HG03159 (cell line): ENCODE measurements at regions not wholly inside any gene's neighbourhood (a gene's known extent, or its start where the extent isn't known, plus 50 kb on each side); places are given as distances from the start of the nearest gene placed in this dataset.
A peak's percentile ranks its signal among the peaks of the same experiment; 100 is the strongest.
"Not testable (repeated sequence)": the region's sequence is repeated elsewhere in the genome, so short reads cannot be mapped to it uniquely, and the experiment has no call there.

Source experiments
- ATAC-seq: cut with Tn5 transposase; IDR thresholded peaks from one replicate; pipeline ENCODE4 v1.9.1; 2021; ENCODE audit warnings: mild to moderate bottlenecking, moderate library complexity; ENCODE audit not compliant: unreplicated experiment

DNA sequence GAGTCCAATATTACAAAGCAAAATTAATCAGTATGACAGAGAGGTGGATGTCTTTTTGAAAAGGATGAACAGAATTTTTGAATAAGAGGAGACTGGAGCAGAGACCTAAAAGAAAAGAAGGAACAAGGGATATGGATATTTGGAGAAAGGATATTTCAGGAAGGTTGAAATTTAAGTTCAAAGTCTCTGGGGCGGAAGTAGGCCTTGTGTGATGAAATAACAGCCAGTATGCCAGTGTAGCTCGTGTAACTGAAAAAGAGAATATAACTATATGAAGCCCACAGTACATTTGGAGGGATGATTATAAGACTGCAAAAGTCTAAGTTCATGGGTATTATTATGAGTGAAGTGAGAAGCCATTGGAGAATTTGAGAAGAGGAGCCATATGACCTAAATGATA is 766.7 kb downstream of the GBE1 start:
- ATAC-seq: no peak

DNA sequence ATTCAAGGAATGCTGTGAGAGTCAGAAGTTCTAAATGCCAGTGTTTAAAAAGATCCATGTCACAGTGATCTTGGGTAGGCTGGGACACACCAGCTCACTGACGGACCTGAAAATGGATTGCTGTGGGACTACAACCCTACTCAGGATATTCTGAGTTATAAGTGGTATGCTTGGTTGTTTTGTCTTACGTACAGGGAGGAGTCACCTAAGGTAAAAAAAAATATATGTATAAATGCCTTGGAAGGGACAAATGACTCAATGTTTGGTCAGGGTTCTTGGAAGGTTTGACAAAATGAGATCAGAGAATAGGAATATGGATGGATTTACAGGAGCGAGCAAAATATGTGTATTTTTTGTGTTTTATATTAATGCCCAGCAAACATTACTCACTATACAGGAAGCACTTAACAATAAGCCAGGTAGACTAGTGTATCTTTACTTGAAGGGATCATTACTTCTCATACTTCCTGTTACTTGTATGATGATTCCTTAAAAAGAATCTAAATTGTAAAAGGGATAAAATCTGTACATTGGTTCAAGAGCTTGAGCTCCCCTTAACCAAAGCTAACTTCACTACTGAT is 767.3 kb downstream of the GBE1 start:
- ATAC-seq: no peak

DNA sequence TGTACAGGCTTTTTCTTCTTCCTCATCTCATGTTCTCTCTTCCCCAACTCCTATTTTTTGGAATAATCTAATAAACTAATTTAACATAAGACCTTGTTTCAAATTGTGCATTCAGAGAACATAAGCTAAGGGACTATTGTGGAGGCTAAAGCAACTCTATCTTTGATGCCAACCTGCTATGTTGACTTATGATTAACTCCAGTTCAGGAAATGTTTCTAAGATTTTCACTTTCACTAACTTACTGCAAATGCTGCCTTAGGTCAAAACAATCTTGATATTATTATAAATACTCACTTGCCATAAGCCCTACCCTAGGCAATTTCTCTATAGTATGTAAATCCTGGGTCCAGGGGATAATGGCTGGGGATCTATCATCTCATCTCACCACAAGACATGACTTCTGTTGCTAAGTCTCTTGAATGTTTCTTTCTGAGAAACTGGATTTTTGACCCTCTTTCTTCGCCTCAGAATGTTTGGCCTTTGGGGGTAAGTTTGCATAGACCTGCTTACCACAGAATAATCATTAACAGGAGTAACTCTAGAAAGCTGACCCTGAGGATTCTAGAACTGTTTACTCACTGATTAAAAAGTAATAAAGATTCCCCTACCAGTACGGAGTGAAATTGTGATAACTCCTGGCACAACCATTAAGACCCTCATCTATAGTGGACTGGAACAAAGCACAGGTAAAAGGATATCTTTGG is 768.1 kb downstream of the GBE1 start:
- ATAC-seq: peak; percentile 59

DNA sequence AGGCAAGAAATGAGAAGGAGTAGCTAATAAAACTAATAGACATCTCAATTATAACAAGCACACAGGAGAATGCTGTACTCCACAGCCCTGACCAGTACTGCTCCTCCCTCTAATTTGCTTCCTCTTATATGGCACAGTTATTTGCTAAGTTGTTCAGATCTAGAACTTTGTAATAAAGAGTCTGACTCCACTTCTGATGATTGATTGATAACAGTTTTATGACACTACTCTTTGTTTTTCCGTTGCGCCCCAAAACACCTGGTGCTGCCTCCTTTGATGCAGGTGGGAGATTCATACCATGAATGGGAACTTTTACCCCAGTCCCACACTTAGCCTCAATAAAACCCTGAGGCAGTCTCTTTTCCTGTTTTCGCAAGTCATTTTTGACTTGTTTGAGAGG is 777.7 kb downstream of the GBE1 start:
- no peak for ATAC-seq

DNA sequence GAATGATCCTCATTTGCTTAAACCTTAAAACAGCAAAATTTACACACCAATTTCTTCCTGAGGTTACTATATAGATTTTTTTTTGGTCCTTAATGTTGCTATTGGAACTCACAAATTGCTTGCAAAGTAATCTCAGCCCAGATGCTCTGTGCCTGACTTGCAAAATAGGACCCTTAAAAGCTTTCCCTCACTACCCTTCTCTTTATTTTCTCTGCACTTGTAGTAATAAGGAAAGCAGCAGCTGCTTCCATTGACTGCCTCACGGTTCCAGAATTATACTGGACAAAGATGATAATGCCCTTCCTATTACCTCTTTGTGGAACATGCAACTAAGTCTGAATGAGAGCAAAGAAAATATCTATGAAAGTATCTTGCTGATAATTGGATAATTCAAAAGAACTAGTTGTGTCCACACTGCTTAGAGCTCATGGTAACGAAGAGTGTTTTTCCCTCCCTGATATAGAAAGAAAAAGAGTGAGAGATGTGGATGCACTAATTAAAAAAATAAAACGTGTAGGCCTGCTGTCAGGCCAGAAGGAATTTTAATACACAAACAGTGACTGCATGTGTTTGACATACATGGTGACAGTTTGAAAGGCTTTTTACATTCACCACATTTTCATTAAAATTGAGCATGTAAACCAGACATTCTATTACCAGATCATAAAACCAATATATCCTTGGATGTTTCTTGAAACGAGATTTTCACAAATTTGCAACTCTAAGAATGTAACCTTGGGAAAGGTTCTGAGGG is 783.1 kb downstream of the GBE1 start:
- no peak for ATAC-seq

DNA sequence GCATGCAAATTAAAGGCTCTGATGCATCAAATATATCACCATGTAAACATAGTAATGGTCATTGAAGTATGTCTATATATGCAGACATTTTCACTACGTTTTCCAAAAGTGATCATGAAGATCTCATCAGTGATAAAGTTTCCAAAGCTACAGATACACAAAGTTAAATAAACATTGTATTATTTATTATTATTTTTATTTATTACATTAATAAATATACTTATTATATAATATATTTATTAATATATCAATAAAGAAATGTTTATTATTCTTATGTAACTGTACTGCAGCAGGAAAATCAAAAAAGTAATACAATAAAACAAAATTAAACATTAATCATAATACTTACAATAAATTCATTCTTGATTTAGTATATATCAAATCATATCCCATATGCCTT is 791.2 kb downstream of the GBE1 start:
- no peak for ATAC-seq

DNA sequence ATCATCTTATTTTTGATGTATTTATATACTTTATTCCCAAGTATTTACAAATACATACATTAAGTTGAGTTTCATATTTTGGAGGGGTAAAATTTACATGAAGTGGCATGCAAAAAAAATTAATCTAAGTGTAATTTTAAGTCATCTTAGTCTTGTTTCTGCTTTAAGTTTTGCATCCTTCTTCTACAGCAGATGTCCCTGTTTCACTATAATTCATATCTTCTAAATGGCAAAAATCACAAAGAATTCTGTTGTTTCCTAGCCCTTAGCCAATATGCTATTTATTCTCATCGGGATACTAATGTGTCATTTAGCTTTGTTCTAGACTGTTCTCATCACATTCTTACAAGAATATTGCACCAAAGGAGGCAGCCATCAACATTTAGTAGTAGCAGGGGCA is 831.9 kb downstream of the GBE1 start:
- no peak for ATAC-seq

DNA sequence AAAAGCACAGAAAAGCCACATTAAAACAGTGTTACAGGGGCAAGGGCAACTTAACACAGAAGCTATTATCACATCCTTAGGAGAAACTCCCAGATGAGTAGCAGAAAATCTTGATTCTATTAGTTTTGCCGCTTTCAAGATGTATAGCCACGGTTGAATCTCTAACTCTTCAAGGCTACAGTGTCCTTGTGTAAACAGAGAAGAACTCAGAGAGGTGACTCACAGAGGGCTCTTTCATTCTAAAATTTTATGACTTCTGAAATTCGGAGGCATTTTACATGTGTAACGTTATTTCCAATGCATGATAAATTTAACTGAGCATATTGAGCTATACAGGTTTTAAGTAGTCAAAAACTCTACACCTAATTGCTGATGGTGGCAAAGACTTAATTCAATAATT is 846.6 kb downstream of the GBE1 start:
- ATAC-seq: no peak

DNA sequence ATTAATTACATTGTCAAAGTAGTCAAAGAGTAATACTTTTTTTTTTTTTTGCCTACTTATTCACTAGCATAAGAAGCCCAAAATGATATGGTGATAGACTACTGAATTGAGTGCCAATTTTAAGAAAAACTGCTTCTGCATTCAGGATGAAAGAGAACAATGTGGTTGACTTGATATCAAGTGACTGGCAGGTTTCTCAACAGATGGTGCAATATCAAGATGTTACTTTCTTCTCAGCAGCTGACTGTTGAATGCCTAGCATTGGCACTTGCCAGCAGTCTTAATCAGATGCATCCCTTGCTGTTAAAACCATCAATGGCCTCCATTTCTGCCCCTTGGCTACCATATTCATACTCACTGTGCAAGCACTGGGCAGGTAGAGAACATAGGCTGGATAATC is 863.2 kb downstream of the GBE1 start:
- no peak for ATAC-seq

DNA sequence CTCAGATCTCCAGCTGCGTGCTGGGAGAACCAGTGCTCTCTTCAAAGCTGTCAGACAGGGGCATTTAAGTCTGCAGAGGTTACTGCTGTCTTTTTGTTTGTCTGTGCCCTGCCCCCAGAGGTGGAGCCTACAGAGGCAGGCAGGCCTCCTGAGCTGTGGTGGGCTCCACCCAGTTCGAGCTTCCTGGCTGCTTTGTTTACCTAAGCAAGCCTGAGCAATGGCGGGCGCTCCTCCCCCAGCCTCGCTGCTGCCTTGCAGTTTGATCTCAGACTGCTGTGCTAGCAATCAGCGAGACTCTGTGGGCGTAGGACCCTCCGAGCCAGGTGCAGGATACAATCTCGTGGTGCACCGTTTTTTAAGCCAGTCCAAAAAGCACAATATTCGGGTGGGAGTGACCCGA is 864.4 kb downstream of the GBE1 start:
- ATAC-seq: not testable (repeated sequence)

DNA sequence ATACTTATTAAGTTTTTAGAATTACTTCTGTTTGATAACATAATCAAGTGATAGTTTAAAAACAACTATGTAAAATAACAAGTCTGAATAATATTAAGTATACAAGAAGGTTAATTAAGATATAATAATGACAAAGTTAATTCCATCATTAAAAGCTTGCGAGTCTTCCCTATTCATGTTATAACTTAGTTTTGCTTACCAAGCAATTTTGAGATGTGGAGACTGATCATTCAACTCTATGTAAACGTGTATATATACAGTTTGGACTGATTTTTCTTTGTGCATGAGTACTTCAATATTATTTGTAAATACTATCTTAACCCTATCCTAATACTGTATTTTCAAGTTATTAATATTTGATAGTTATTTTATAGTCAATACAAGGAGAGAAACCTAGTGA is 870.9 kb downstream of the GBE1 start:
- ATAC-seq: no peak

DNA sequence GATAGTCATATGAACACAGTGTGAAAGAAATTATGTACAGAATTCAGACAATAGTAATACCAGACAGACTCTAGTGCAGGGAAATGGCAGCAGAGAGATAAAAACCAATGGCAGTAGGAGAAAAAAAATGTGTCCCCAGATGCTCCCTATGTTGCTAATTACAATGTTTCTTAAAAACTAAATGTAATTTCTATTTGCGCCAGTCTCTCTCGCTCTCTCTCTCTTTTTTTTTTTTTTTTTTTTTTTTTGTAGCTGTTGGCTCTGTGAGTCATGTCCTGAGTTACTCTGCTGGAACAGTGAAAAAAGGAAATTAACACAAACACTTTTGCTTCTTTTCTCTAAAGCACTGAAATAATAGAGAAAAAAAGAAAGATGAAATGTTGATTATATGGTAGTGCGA is 871.9 kb downstream of the GBE1 start:
- no peak for ATAC-seq

DNA sequence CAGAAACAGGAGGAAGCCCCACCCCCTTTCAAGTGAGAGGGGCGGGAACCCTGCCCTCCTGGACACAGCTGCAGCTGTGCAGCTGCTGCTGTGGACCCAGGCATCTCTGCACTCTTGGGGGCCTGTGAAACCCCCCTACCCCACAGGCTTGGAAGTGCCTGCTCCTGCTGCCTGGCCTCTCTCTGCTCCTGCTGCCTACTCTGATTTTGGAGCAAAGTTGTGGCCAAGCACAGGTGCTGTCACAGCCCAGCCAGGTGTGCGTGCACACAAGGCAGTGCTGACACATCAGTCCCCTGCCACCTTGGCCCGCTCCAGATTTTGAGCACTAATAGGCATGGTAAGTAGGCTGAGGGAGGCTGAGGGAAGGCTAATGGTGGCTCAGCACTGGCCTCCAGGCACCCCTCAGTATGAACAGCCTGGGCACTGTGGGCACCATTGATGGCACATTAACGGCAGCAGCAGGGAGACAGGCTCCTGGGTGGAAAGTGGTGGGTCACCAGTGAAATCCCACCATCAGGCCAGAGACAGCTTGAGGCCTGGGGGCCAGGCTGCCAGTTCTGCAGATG is 890.9 kb downstream of the GBE1 start:
- ATAC-seq: no peak

DNA sequence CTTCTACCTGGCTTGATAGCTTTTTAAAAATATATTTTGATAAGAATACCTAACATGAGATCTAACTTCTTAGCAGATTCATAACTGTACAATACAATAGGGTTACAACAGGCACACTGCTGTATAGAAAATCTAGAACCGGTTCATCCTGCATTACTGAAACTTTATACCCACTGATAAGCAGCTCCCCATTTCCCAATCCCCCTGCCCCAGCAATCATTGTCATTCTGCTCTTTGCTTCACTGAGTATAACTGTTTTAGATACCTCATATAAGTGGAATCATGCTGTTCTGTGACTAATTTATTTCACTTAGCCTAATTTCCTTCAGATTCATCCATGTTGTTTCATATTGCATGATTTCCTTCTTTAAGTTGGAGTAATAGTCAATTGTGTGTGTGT is 906.0 kb downstream of the GBE1 start:
- ATAC-seq: no peak

DNA sequence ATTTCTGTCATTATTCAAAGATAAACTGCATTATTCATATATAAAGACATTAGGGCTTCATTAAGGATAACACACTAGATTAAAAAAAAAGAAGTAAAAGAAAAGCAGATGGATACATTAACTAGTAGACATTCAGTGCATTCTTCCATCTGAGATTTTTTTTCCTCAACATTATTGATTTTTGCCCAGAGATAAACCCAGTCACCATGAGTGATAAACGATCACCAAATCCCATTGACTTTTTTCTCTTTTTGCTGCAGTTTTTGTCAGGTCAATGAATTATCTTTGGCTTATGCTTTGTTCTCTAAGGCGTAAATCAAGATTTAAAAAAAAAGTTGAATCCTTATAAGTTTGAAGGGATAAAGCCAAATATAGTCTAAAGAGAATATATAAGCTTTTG is 925.0 kb downstream of the GBE1 start:
- no peak for ATAC-seq

DNA sequence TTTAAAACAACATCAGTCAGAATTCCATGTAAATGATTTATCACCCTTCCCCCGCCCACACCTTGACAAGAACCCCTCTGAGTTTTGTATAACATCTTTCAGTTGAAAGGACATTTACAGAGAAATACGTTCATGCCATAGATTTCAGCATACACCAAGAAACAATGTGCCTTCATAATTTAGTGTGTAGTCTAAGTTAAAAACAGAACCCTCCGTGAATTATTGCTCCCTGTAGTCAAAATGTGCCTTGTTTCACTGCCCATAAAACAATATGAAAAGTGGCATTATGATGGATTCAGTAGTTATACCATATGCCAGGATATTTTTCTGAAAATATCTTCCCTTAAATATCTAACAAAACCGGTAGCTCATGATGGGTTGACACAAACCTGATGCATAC is 953.9 kb downstream of the GBE1 start:
- no peak for ATAC-seq

DNA sequence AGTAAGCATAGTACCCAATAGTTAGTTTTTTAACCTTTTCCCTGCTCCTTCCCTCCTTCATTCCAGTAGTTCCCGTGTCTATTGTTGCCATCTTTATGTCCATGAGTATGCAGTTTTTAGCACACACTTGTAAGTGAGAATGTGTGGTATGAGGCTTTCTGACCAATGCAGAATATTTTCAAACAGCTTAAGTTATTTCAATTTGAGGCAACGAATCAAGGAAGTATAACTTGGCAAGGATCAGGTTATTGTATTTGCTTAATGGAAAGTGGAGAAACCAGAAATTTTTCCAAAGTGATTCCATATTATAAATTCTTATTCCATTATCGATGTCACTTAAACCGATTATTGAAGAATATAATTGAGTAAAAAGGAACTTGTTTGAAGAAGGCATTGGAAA is 954.8 kb downstream of the GBE1 start:
- ATAC-seq: no peak

DNA sequence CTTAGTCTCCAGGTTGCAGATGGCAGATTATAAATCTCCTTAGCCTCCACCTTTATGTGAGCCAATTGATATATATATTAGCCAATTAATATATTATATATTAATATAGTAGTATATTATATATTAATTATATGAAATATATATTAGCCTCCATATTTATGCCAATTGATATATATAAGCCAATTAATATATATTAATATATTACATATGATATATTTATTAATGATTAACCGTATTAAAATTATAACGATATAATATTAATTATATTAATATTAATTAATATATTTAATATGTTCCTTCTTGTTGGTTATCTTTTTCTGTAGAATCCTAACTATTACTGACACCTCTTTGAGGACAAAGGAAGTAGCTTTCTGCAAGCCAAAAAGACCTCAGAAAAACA is 972.5 kb downstream of the GBE1 start:
- ATAC-seq: no peak

DNA sequence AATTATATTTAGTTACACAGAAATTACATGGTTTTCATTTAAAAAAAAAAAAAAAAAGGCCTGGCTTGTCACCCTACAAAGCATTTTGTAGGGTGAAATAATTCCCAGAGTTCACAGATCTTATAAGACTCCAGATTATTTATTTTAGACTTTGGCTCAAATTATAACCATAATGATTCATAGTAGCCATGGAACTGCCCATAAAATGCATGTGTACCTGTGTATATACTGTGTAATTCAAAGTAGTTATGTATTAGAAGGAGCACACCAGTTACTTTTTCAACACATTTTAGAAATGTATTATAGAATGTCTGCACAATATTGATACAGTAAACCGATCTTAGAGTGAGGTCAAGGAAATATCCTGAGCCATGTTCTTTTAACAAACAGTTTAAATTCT is 975.6 kb downstream of the GBE1 start:
- no peak for ATAC-seq

DNA sequence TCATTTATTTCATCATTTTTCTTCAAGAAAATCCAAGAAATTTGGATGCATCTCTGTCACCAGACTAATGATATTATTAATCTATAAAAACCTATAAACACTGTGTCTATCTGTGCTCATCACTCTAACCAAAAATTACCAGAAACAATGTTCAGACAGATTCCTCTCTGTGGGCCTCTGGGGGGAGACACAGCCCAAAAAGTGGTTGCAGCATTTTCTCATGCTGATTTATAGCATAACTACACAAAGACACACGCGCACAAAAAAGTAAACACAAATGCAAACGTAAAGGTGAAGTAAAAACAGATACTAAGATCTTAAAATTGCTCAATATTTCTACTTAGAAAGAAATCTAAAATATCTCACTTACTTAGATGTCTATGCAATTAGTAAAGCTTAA is 976.0 kb downstream of the GBE1 start:
- ATAC-seq: no peak

DNA sequence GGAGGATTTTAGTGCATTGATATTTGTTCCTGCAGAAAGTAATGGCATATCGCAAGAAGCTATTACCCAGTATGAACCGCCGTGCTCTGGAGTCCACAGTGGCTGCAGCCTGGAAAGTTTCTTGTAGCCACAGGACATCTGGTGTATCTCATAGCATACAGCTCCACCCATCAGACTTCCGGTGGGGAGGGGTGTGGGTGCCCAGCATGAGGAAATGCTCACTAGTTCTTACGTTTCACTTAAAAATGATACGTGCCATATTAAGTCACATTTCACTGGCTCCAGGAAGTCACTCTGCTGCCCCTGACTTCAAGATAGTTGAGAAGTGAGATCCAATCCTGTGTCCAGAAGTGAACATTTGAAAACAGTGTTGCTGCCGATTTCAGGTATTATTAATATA is 990.4 kb downstream of the GBE1 start:
- ATAC-seq: peak; percentile 70
